Activated CD4-positive, CD25-positive, alpha-beta regulatory T cell treated with anti-CD3 and anti-CD28 coated beads, Interleukin-2, amount 50 U/mL, for 72 hours (primary cell): ENCODE measurements at regions not wholly inside any gene's neighbourhood (a gene's known extent, or its start where the extent isn't known, plus 50 kb on each side); places are given as distances from the start of the nearest gene placed in this dataset.
"Not testable (repeated sequence)": the region's sequence is repeated elsewhere in the genome, so short reads cannot be mapped to it uniquely, and the experiment has no call there.

Source experiments
- DNase-seq: peaks from one replicate; pipeline ENCODE4 v3.0.0; 2021

DNA sequence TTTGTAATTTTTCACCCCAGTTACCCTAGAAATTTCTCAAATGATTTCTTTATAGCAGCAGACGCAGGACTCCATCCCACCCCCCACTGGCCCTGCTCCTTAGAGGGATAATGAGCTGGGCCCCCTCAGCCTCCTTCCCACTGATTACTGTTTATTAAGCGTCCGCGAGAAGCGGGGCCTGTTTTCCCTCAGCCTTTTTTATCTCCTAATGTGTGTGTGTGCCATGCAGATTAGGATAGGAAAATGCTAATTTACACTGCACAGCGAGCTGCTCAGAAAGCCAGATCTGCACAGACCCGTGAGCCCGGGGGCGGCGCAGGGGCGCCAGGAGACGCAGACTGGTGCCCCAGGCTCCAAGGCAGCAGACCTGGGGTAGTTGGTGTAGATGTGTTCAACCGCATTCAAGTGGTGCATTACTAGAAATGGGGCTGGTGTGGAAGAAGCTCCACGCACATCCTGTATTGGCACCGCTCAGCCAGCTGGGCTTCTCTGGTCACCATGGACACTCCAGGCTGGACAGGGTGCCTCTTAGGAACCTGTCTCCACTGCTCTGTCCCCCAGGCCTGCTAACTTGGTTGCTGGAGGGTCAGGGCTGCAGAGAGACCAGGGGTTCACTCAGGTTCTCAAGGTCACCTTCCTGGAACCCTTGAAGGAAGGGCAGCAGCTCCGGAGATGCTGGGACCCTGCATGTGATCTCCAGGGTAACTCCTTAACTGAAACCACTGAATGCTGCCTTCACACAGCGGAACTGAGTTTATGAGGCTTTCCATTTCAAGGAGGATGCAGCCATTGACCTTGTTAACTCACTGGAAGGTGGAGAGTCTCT, 256.3 kb downstream of the ERMARD start:
- no peak for DNase-seq

DNA sequence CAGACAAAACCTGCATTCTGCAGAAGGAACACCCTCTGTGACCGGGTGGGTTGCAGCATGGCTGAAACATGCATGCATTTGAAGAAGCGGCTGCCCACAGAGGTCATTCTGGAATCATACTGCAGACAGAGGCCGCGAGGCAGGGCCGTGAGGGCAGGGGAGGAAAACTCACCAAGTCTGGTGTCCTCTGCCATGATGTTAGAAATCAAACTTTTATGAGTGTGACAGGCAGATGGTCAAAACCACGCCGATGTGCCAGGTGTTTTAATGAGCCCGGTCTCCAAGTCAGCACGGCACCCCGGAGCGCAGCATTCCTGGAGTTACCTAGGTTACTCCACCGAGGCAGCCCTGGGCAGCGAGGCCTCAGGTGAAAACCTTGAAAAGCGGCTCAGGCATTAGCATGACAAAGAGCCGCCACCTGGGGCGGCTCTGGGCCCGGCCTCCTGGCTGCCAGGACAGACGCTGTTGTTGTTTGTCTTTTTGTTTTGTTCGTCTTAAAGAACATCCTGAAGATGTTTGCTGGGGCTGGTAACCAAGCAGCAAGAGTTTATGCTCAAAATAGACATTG, 255.6 kb downstream of the ERMARD start:
- no peak for DNase-seq

DNA sequence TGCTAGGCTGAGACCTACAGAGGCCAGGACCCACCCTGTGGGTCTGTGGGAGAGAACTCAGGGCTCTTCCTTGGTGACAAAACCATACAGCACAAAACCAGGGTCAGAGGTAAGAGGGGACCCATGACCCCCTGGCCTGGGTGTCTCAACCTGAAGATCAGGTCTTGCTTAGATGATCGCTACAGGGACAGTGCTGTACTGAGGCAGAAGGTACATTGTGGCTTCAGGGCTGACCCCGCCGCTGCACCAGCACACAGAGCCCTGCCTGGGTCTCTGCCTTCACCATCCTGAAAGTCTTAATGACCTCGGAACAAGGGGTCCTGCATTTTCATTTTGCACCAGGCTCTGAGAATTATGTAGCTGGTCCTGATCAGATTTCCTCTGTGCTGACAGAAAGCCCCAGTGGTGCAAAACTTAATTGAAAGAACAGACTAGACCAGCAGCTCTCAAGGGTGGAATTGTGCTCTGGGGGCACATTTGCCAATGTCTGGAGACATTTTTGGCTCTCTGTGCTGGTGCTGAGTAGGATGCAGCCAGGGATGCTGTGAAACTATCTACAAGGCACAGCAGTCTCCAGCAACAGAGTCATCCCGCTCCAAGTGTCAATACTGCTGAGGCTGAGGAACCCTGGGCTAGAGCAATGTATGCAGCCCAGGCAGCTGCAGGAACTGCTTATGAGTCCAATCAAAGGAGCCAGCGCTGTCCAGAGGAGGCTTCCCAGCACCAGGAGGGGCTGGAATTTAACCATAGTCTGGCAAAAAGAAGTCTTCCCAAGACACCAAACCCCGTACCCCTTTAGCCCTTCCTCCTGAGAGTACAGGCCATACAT, 254.9 kb downstream of the ERMARD start:
- no peak for DNase-seq

DNA sequence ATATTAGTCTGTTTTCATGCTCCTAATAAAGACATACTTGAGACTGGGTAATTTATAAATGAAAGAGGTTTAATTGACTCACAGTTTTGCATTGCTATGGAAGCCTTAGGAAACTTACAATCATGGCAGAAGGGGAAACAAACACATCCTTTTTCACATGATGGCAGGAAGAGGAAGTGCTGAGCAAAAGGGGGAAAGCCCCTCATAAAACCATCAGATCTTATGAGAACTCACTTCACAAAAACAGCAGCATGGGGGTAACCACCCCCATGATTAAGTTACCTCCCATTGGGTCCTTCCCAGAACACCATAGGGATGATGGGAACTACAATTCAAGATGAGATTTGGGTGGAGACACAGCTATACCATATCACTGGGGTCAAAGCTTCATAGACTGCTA, 254.2 kb downstream of the ERMARD start:
- no peak for DNase-seq

DNA sequence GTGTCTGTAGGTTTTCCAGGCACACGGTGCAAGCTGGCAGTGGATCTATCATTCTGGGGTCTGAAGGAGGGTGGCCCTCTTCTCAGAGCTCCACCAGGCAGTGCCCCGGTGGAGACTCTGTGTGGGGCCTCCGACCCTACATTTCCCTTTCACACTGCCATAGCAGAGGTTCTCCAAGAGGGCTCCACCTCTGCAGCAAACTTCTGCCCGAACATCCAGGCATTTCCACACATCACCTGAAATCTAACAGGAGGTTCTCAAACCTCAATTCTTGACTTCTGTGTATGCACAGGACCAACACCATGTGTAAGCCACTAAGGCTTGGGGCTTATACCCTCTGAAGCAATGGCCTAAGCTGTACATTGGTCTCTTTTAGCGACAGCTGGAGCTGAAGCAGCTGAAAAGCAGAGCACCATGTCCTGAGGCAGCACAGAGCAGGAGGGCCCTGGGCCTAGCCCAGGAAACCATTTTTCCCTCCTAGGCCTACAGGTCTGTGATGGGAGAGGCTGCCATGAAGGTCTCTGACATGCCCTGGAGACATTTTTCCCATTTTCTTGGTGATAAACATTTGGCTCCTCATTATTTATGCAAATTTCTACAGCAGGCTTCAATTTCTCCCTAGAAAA, 253.3 kb downstream of the ERMARD start:
- DNase-seq, result no peak

DNA sequence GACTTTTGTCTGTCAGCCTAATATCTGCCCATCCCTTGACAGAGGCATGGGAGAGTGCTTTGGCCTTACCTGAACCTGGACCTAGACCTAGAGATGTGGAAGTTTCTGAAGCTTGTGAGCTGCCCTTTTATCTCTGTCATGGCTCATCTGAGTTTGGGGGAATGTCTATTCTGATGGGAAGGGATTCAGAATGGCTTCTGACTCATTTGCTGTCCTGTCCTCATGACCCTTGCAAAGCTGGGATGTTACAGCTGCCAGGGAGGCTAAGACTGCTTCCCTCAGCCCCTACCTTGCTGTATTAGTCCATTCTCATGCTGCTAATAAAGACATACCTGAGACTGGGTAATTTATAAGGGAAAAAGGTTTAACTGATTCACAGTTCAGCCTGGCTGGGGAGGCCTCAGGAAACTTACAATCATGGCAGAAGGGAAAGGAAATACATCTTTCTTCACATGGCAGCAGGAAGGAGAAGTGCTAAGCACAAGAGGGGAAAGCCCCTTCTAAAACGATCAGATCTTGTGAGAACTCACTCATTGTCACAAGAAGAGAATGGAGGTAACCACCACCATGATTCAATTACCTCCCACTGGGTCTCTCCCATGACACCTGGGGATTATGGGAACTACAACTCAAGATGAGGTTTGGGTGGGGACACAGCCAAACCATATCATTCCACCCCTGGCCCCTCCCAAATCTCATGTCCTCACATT, 252.2 kb downstream of the ERMARD start:
- DNase-seq, result no peak

DNA sequence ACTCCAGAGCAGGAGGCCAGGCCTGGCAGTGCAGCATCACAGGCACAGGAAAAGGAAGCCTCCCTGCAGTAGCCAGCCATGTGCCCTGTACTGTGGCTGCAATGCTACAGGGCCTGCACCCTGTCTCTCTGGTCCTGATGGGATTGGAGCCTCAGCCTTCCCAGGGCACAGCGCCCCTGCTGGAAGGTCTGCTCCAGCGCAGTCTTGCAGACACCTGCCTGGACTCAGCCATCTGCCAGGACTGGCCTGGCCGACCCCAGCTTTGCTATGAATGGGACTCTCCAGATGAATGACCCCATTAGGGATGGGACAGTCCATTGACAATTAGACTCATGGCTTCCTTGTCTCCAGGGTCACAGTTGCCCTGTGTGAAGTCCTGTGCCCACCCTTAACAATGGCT, 251.6 kb downstream of the ERMARD start:
- DNase-seq, result no peak

DNA sequence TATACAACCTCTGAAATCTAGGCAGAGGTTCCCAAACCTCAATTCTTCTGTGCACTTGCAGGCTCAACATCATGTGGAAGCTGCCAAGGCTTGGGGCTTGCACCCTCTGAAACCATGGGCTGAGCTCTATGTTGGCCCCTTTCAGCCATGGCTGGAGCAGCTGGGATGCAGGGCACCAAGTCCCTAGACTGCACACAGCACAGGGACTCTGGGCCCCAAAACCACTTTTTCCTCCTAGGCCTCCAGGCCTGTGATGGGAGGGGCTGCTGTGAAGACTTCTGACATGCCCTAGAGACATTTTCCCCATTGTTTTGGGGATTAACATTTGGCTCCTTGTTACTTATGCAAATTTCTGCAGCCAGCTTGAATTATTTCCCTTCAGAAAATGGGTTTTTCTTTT, 250.4 kb downstream of the ERMARD start:
- not testable (repeated sequence) for DNase-seq

DNA sequence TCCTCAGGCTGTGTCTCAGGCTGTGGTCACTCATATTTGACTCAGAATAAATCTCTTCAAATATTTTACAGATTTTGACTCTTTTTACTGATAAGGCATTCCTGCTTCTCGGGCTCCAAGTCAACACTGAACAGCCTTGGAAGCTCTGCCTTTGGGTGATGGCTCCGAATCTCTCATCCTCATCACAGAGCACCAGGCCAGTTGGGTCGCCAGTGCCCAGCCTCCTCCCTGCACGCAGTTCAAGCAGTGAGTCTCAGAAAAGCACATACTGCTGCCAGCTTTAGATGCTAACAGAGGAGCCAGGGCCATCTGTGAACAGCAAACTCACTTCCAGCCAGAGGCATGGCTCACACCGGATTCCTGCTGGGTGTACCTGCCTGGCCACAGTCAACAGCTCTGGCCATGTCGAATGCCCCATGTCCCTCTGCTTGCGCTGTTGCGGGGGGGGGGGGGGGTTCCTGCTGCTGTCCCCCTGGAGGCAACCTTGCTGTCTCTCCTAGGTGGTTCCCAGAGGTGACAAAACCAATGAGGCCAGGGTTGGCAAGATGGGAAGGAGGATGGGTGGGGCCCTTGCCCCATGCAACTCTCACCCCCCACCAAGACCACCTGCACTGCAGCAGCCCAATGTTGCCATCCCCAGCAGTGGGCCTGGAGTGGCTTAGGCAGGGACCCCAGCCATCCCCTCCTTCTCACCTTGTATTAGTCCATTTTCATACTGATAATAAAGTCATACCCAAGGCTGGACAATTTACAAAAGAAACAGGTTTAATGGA, 248.8 kb downstream of the ERMARD start:
- DNase-seq, result no peak

DNA sequence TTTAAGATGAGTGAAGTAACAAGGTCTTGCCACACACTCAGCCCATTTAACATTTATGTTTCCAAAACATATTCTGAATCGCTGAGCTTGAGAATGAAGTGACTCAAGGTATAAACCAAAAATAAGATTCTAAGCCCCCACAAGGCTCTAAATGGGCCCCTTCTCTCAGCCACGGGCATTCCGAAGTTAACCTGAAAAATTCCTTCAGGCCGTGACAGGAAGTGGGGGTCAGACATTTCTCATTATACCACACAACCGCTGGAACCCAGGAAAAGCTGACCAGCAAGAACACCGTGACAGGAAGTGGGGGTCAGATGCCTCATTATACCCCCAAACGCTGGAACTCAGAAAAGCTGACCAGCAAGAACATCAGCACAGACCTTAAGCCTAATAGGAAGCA, 247.9 kb downstream of the ERMARD start:
- DNase-seq, result no peak

DNA sequence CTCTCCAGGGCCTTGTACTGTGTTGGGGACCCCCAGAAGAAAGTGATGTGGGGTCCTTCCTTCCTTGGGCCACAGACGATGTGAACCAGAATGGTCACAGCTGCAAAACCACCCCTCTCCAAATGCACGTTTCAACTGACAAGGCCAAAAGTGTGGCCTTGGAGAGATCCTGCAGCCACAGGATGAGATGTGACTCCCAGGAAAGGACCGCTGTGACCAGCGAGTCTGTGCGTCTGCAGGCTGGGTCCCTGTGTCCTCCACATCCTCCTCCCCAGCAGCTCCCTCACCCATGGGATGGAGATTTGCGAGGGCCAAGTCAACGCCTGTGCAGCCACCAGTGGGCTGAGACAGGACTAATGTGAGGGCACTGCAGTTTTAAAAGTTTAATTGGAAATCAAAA, 247.0 kb downstream of the ERMARD start:
- no peak for DNase-seq

DNA sequence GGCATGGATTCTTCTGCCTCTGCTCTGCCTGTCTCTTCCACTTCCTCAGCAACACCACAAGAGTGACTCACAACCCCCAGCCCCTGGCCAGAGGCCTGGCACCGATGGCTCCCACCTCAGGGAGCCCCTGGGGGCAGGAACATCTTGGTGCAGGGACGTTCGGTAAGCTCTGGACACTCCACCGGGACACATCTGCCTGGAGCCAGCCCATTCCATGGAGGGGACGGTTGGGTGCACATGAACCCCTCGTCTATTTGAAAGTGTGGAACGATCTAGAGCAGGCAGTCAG, 246.5 kb downstream of the ERMARD start:
- no peak for DNase-seq

DNA sequence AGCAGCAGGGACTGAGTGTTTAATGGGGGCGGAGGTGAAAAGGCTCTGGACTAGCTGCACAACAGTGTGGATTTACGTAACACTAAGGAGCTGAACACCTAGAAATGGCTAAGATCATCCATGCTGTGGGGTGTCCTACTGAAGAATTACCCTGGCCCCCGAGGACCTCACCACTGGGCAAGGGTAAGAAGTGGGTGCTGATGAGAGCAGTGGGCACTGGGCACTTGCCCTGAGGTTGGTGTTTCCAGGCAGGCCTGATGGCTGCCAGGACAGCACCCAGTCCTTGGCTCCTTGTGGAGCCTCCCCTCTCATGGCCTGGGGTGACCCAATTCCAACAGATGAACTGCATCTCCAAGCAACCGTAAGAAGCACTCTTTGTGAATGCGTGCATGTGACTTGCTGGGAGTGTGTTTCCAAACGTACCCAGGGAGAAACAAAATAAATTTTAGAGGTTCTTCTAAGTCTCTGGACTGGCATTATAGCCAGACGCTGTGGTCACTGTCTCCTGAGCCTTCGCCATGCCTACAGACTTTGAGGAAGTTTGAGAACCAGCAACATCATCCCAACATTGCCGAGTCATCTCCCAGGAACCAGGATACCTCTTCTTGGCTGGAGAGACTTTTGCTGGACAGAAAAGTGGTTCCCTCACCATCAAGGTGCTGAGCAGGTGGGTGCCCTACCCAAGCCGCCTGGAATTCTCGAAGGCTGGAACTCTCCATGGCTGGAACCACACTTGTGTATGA, 245.9 kb downstream of the ERMARD start:
- DNase-seq, result no peak

DNA sequence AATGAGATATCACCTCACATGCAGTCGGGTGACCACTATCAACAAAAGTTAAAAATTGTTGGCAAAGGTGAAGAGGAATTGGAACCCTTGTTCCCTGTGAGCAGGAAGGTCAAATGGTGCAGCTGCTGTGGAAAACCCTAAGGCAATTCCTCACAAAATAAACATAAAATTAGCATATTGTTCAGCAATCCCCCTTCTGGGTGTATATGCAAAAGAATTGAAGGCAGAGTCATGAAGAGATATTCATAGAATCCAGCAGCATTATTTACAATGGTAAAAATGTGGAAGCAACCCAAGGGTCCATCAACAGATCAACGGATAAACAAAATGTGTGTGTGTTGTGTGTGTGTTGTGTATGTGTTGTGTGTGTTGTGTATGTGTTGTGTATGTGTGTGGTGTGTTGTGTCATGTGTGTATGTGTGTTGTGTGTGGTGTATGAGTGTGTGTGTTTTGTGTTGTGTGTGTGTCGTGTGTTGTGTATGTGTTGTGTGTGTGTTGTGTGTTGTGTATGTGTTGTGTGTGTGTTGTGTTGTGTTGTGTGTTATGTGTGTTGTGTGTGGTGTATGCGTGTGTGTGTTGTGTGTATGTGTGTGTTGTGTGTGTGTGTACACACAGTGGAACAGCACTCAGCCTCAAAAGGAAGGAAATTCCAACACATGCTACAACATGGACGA, 245.1 kb downstream of the ERMARD start:
- DNase-seq, result no peak

DNA sequence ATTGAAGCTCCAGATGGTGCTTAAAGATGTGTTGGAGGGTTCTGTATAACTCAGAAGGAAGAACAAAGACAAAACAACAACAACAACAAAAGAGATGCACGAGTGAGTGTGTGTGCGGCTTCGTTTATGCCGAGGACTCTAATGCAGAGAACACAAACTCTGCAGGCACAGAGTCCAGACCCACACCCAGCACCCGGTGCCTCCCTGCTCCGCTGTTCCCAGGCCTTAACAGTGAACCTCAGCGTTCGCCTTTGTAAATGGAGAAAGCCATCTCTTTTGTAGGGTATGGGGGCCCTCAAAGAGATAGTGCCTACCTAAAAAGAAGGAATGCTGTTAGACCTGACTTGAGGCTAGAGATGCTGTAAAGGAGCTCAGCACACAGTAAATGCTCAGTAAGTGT, 243.3 kb downstream of the ERMARD start:
- DNase-seq, result no peak

DNA sequence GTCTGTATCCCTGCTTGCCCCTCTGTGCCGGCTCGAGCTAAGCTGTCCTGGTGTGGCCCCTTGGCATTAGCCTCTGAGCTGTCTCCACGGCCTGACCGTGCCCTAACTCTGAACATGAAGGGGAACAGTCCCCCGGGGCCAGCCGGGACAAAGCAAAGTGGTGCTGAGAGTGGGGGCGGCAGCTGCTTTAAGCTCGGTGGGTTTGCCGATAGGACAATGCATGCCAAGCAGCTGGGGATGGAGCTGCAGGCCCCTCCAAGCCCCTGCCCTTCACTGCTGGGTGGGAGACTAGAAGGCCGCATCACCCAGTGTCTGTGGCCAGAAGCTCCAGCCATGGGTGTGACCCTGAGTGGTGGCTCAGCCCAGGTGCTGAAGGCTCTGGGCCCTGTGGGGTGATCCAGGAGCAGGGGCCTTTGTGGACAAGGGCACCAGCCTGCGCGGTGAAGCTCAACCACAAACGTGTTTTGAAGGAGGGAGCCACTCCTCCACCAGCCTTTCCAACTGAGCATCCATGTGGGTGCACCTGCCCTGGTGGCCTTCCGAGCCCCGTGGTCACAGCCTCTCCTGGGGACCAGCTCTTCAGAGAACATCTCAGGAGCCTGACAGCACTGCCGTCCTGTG, 242.5 kb downstream of the ERMARD start:
- no peak for DNase-seq

DNA sequence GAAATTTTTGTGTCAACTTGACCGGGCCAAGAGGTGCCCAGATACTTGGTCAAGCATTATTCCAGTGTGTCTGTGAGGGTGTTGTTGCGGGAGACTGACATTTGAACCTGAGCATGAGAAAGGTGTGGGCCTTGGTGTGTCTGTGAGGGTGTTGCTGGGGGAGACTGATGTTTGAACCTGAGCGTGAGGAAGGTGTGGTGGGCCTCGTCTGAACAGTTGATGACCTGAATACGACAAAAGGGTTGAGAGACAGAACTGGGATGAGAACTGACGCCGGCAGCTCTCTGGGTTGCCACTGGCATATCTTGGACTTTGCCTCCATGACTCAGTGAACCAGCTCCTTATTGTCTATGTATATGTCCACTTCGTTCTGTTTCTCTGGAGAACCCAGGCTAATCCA, 240.5 kb downstream of the ERMARD start:
- no peak for DNase-seq

DNA sequence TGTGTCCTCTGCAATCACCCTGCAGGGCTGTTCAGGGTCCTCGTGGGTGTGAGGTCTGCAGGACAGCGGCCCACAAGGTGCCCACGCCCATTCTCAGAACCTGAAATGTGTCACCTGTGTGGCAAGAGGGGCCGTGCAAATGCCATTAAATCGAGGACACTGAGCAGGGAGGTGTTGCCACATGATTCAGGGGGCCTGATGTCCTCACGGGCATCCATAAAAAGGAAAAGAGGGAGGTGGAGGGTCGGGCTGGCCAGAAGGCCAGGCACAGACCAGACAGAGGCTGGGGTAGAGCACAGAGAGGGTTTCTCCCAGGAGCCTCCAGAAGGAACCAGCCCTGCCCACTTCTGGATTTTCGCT, 239.6 kb downstream of the ERMARD start:
- DNase-seq, result no peak

DNA sequence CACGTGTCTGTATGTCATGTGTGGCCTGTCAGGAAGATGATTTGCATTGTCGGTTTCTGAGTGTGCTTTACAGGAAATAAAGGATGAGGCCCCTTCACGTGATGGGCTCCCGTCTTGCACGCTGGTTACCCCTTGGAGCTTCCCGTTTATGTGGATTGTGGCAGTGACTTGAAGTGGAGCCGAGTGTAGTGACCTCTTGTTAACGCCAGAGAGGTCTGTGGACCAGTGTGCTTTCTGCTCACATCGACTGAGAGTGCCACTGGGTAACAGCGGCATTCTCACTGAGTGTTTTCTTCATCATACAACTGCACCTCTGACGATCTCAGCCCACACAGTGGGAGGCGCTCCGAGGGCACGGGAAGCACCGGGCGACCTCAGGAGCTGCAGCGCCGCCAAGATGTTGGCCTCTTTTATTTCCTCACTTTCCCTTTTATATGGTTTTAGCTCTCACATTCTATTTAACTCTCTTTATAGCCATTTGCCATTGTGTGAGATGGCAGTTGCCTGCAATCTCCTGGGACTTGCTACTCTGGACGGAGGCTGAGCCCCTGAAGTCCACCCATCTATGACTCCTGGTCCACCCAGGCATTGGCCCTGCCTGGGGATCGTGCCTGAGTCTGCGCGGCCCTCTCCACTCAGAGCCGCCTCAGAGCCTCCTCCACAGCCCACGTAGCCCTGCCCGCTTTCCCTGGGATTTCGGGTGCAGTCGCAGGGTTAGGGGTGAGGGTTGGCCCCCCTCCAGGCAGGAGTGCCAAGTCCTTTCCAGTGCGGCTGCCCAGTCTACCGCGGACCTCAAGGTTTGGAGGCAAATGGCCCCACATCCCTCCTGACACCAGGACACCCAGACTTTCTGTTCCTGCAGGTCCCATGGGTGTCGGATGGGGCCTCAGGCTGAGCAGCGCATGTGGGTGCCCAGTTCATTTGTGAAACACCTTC, 238.9 kb downstream of the ERMARD start:
- DNase-seq, result no peak
